ENCODE measurements at regions not wholly inside any gene's neighbourhood (a gene's known extent, or its start where the extent isn't known, plus 50 kb on each side); places are given as distances from the start of the nearest gene placed in this dataset.
"Not testable (repeated sequence)": the region's sequence is repeated elsewhere in the genome, so short reads cannot be mapped to it uniquely, and the experiment has no call there.

GRCh38 chr14:85123755-85124154, 406.2 kb upstream of the FLRT2 start:
- DNase-seq (ENCODE audit: low read depth): no peak

GRCh38 chr14:85124631-85125290, 405.2 kb upstream of the FLRT2 start:
- DNase-seq (ENCODE audit: low read depth): no peak

- DNase-seq (ENCODE audit: low read depth): no peak
Measured at GRCh38 chr14:85125291-85125670, 404.7 kb upstream of the FLRT2 start.

GRCh38 chr14:85129921-85130320, 400.0 kb upstream of the FLRT2 start:
- DNase-seq (ENCODE audit: low read depth): no peak

GRCh38 chr14:85131226-85131922, 398.6 kb upstream of the FLRT2 start:
- no peak for DNase-seq (ENCODE audit: low read depth)

GRCh38 chr14:85142982-85143381, 387.0 kb upstream of the FLRT2 start:
- DNase-seq (ENCODE audit: low read depth): no peak

- no peak for DNase-seq (ENCODE audit: low read depth)
Measured at GRCh38 chr14:85146779-85147178, 383.2 kb upstream of the FLRT2 start.

- DNase-seq (ENCODE audit: low read depth): no peak
Measured at GRCh38 chr14:85150166-85150565, 379.8 kb upstream of the FLRT2 start.

- DNase-seq (ENCODE audit: low read depth): no peak
Measured at GRCh38 chr14:85154714-85155113, 375.2 kb upstream of the FLRT2 start.

GRCh38 chr14:85156319-85156718, 373.6 kb upstream of the FLRT2 start:
- no peak for DNase-seq (ENCODE audit: low read depth)

GRCh38 chr14:85159726-85160125, 370.2 kb upstream of the FLRT2 start:
- DNase-seq (ENCODE audit: low read depth): no peak

GRCh38 chr14:85165094-85165493, 364.9 kb upstream of the FLRT2 start:
- DNase-seq (ENCODE audit: low read depth): no peak

GRCh38 chr14:85169381-85169780, 360.6 kb upstream of the FLRT2 start:
- no peak for DNase-seq (ENCODE audit: low read depth)

GRCh38 chr14:85172290-85172689, 357.7 kb upstream of the FLRT2 start:
- DNase-seq (ENCODE audit: low read depth): no peak

GRCh38 chr14:85172889-85173477, 357.0 kb upstream of the FLRT2 start:
- DNase-seq (ENCODE audit: low read depth): no peak

GRCh38 chr14:85175556-85175955, 354.4 kb upstream of the FLRT2 start:
- DNase-seq (ENCODE audit: low read depth): no peak

GRCh38 chr14:85178864-85179263, 351.1 kb upstream of the FLRT2 start:
- DNase-seq (ENCODE audit: low read depth): no peak

- DNase-seq (ENCODE audit: low read depth): no peak
Measured at GRCh38 chr14:85180876-85181275, 349.1 kb upstream of the FLRT2 start.

GRCh38 chr14:85182282-85182681, 347.7 kb upstream of the FLRT2 start:
- no peak for DNase-seq (ENCODE audit: low read depth)

- DNase-seq (ENCODE audit: low read depth): no peak
Measured at GRCh38 chr14:85186082-85186481, 343.9 kb upstream of the FLRT2 start.

- no peak for DNase-seq (ENCODE audit: low read depth)
Measured at GRCh38 chr14:85187521-85187920, 342.4 kb upstream of the FLRT2 start.

- no peak for DNase-seq (ENCODE audit: low read depth)
Measured at GRCh38 chr14:85188836-85189235, 341.1 kb upstream of the FLRT2 start.

- DNase-seq (ENCODE audit: low read depth): not testable (repeated sequence)
Measured at GRCh38 chr14:85189253-85189652, 340.7 kb upstream of the FLRT2 start.

Data from Daoy (cell line).